Neural progenitor cell (in vitro differentiated cells): ENCODE measurements at regions not wholly inside any gene's neighbourhood (a gene's known extent, or its start where the extent isn't known, plus 50 kb on each side); places are given as distances from the start of the nearest gene placed in this dataset.

Experiments used
- DNase-seq: peaks from one replicate; pipeline ENCODE4 v3.0.0-alpha.2; 2016; ENCODE audit warnings: low spot score
- H2AFZ ChIP-seq: fragments of 200-600 bp; sonication (generic); replicated peaks from 2 replicates; pipeline ENCODE4 v1.6.1; 2016; ENCODE audit warnings: antibody characterized with exemption
- H3F3A ChIP-seq: fragments of 200-600 bp; sonication (generic); 2 replicates; pipeline ENCODE4 v1.6.1; 2016; ENCODE audit warnings: antibody characterized with exemption, low read depth
- H3K27ac ChIP-seq: fragments of 200-600 bp; sonication (generic); 2 replicates; pipeline ENCODE4 v1.5.1; 2016; ENCODE audit warnings: mild to moderate bottlenecking
- H3K27me3 ChIP-seq: fragments of 200-600 bp; sonication (generic); 2 replicates; pipeline ENCODE4 v1.6.1; 2016; ENCODE audit warnings: mild to moderate bottlenecking, moderate library complexity
- H3K36me3 ChIP-seq: fragments of 200-600 bp; sonication (generic); 2 replicates; pipeline ENCODE4 v1.5.1; 2016
- H3K4me1 ChIP-seq: fragments of 200-600 bp; sonication (generic); 2 replicates; pipeline ENCODE4 v1.6.1; 2016; ENCODE audit warnings: mixed run types
- H3K4me2 ChIP-seq: fragments of 200-600 bp; sonication (generic); 2 replicates; pipeline ENCODE4 v1.6.1; 2016
- H3K4me3 ChIP-seq: fragments of 200-600 bp; sonication (generic); 2 replicates; pipeline ENCODE4 v1.5.1; 2016
- H3K79me2 ChIP-seq: fragments of 200-600 bp; sonication (generic); 2 replicates; pipeline ENCODE4 v1.6.1; 2016; ENCODE audit warnings: low read depth
- H3K9ac ChIP-seq: fragments of 200-600 bp; sonication (generic); 2 replicates; pipeline ENCODE4 v1.6.1; 2016
- H3K9me3 ChIP-seq: fragments of 200-600 bp; sonication (generic); 2 replicates; pipeline ENCODE4 v1.5.1; 2016; ENCODE audit warnings: low read depth
- H4K20me1 ChIP-seq: fragments of 200-600 bp; sonication (generic); 2 replicates; pipeline ENCODE4 v1.6.1; 2016; ENCODE audit warnings: low read depth
- H3K27ac Mint-ChIP-seq: 3 replicates; pipeline ENCODE4 v1.8.0; 2021; ENCODE audit warnings: mixed read lengths
- H3K27me3 Mint-ChIP-seq: 2 replicates; pipeline ENCODE4 v1.8.0; 2022; ENCODE audit warnings: low read depth, mild to moderate bottlenecking, inconsistent platforms, moderate library complexity, mixed read lengths; ENCODE audit not compliant: insufficient read depth
- H3K36me3 Mint-ChIP-seq: 3 replicates; pipeline ENCODE4 v1.8.0; 2021; ENCODE audit warnings: mixed read lengths
- H3K4me1 Mint-ChIP-seq: 3 replicates; pipeline ENCODE4 v1.8.0; 2021; ENCODE audit warnings: mixed read lengths
- H3K4me3 Mint-ChIP-seq: 3 replicates; pipeline ENCODE4 v1.8.0; 2021; ENCODE audit warnings: mild to moderate bottlenecking, moderate library complexity, mixed read lengths
- H3K9me3 Mint-ChIP-seq: 3 replicates; pipeline ENCODE4 v1.8.0; 2020; ENCODE audit warnings: mixed read lengths
- CTCF ChIP-seq: fragments of 200-600 bp; sonication (generic); IDR thresholded peaks from 2 replicates; pipeline ENCODE4 v1.5.1; 2017; ENCODE audit warnings: antibody characterized with exemption, mild to moderate bottlenecking
- EZH2 ChIP-seq: fragments of 200-600 bp; sonication (generic); IDR thresholded peaks from 2 replicates; pipeline ENCODE4 v1.6.1; 2017; ENCODE audit warnings: antibody characterized with exemption, mild to moderate bottlenecking, moderate library complexity
- EZH2phosphoT487 ChIP-seq: fragments of 200-600 bp; sonication (generic); IDR thresholded peaks from 2 replicates; pipeline ENCODE4 v1.6.1; 2017; ENCODE audit warnings: antibody characterized with exemption

DNA sequence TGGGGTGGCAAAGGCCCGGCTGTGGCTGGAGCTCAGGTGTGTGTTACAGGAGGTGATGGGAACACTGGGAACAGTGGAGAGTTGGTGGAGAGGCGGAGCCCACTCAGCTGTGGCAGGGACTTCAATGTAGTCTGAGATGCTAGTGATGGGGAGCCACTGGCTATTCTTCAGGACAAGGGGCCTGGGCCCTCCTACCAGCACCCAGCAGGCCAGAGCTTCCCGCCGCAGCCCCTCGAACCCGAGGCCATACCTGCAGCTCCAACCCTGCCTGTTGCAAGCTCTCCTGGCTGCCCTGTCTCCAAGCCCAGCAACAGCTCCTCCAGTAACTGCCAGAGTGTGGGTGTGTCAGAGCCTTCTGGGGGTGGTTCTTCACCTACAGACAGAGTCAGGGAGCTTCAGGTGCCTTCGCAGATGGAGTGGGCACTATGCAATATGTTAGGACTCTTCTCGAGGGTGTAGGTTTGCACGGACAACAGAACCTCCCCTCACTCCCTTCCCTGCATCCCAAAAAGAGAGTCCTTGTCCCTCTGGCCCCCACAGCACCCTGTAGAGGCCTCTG is 146.2 kb upstream of the MLN start:
- H3K4me3 Mint-ChIP-seq: peak overlapping the region; percentile 52
- no peak overlapping the region for H3K4me2 ChIP-seq
- TF ChIP-seq CTCF: no peak
- TF ChIP-seq EZH2phosphoT487: no peak
- TF ChIP-seq EZH2: no peak

DNA sequence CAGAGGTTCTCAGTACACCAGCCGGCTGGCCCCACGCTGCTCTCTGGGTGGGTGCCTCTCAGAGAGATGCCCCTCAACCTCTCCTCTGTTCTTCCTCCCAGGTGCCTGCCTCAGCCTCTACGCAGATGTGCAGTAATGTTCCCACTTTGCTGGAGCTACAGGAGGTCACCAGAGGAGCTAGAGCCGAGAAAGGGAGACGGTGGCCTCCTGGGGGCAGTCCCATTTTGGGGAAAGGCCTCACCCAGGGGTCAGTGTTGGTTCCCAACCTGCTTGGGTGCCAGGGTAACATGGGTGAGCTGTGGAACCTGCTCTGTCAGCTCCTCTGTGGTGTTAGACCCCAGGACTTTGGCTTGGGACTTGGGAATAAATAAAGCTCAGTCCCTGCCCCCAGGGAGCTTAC is 145.3 kb upstream of the MLN start:
- no peaks in the 10 kb centered on the region for H3K36me3 Mint-ChIP-seq
- Histone ChIP-seq H3K27me3 (no peaks in the 10 kb centered on the region), H3K4me3 (no peak overlapping the region), H3K9me3 (no peaks in the 10 kb centered on the region), H2AFZ (no peak overlapping the region), H3K79me2 (no peaks in the 10 kb centered on the region), H4K20me1 (no peaks in the 10 kb centered on the region), H3K36me3 (no peaks in the 10 kb centered on the region), H3F3A (no peaks in the 10 kb centered on the region), H3K4me2 (no peak overlapping the region), H3K27ac (no peak overlapping the region), H3K4me1 (peaks cover 5% of the 10 kb centered on the region), H3K9ac (no peak overlapping the region)
- no peaks in the 10 kb centered on the region for H3K9me3 Mint-ChIP-seq
- TF ChIP-seq CTCF (no peak), EZH2 (no peak), EZH2phosphoT487 (no peak)
- no peak overlapping the region for H3K27ac Mint-ChIP-seq
- H3K4me1 Mint-ChIP-seq: peaks cover 19% of the 10 kb centered on the region
- DNase-seq: no peak
- H3K27me3 Mint-ChIP-seq: peaks cover 9% of the 10 kb centered on the region
- no peak overlapping the region for H3K4me3 Mint-ChIP-seq

More for the DNA sequence above, 146.2 kb upstream of the MLN start:
- no peaks in the 10 kb centered on the region for H3F3A ChIP-seq
- H3K9ac ChIP-seq: no peak overlapping the region
- Mint-ChIP-seq H3K27me3 (peaks cover 7% of the 10 kb centered on the region), H3K27ac (no peak overlapping the region), H3K4me1 (peaks cover 19% of the 10 kb centered on the region), H3K9me3 (no peaks in the 10 kb centered on the region), H3K36me3 (no peaks in the 10 kb centered on the region)
- H3K4me3 ChIP-seq: no peak overlapping the region
- no peaks in the 10 kb centered on the region for H3K36me3 ChIP-seq
- H3K4me1 ChIP-seq: peaks cover 5% of the 10 kb centered on the region
- no peak for DNase-seq
- no peak overlapping the region for H2AFZ ChIP-seq
- H3K27ac ChIP-seq: no peak overlapping the region
- no peaks in the 10 kb centered on the region for H4K20me1 ChIP-seq
- no peaks in the 10 kb centered on the region for H3K9me3 ChIP-seq
- H3K27me3 ChIP-seq: no peaks in the 10 kb centered on the region
- H3K79me2 ChIP-seq: no peaks in the 10 kb centered on the region

DNA sequence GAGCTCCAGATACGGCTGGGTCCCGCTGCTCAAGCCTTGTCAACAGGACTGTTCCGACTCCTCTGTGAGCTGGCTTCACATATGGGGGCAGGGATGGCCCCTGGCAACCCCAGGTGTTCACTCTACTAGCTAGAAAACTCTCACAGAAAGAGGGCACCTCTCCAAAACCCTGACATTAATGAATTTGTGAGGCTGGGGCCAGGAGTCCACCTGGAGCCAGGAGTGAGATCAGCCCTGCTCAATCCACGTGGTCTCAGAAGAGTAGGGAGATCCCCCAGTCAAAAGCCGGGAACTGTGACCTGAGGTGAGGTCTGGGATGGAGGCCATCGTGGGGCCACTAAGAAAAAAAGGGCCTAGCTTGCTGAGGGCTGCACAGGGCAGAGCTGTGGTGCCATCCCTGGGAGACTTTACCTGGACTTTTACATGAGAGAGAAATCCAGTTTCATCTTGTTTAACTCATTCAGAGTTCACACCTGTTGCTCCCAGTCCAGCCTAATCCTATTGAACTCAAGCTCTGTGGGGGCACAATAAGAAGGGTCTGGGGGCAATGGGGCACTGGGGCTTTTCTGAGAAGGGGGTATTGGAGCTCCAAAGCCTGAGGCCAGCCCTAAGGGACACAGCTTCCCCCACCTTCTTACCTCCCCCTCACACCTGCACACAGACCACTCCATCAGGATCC is 144.3 kb upstream of the MLN start:
- Mint-ChIP-seq H3K36me3 (no peaks in the 10 kb centered on the region), H3K4me1 (peaks cover 21% of the 10 kb centered on the region), H3K27me3 (peaks cover 9% of the 10 kb centered on the region), H3K27ac (no peak overlapping the region), H3K4me3 (no peak overlapping the region), H3K9me3 (no peaks in the 10 kb centered on the region)
- H3K4me2 ChIP-seq: no peak overlapping the region
- H4K20me1 ChIP-seq: no peaks in the 10 kb centered on the region
- no peak overlapping the region for H3K9ac ChIP-seq
- H3K36me3 ChIP-seq: no peaks in the 10 kb centered on the region
- no peaks in the 10 kb centered on the region for H3K9me3 ChIP-seq
- no peaks in the 10 kb centered on the region for H3F3A ChIP-seq
- H3K79me2 ChIP-seq: no peaks in the 10 kb centered on the region
- no peaks in the 10 kb centered on the region for H3K27me3 ChIP-seq
- H3K4me3 ChIP-seq: no peak overlapping the region
- no peak overlapping the region for H2AFZ ChIP-seq
- TF ChIP-seq CTCF: no peak
- TF ChIP-seq EZH2phosphoT487: no peak
- TF ChIP-seq EZH2: no peak
- H3K27ac ChIP-seq: no peak overlapping the region
- no peak for DNase-seq
- peaks cover 5% of the 10 kb centered on the region for H3K4me1 ChIP-seq
